Esophagus muscularis mucosa (tissue), 4 donors: ENCODE measurements at regions not wholly inside any gene's neighbourhood (a gene's known extent, or its start where the extent isn't known, plus 50 kb on each side); places are given as distances from the start of the nearest gene placed in this dataset.
"Not testable (repeated sequence)": the region's sequence is repeated elsewhere in the genome, so short reads cannot be mapped to it uniquely, and the experiment has no call there.

ENCODE experiments used
- DNase-seq: peaks from one replicate; pipeline ENCODE4 v3.0.0-alpha.2; 2017; ENCODE audit errors: extremely low spot score
- H3K27ac ChIP-seq, 4 donors: fragments of 200-600 bp; sonication (generic); replicated peaks in 1 of 4; 1 replicate in 3 of 4; 2 replicates in 1 of 4; pipeline ENCODE4 v1.5.1; 2016 to 2019; ENCODE audit warnings: mild to moderate bottlenecking in 1 of 4
- H3K27me3 ChIP-seq, 4 donors: fragments of 200-600 bp; sonication (generic); one replicate each; pipeline versions ENCODE4 v1.5.1 to v1.6.0; 2016 to 2019
- H3K36me3 ChIP-seq, 4 donors: fragments of 200-600 bp; sonication (generic); one replicate each; pipeline ENCODE4 v1.5.1; 2016 to 2019
- H3K4me1 ChIP-seq, 4 donors: fragments of 200-600 bp; sonication (generic); one replicate each; pipeline ENCODE4 v1.5.1; 2016 to 2019
- H3K4me3 ChIP-seq, 4 donors: fragments of 200-600 bp; sonication (generic); 1 replicate in 2 of 4; 2 replicates in 2 of 4; pipeline ENCODE4 v1.5.1; 2016 to 2019; ENCODE audit warnings: mild to moderate bottlenecking in 4 of 4, moderate library complexity in 1 of 4
- H3K9me3 ChIP-seq, 4 donors: fragments of 200-600 bp; sonication (generic); 1 replicate in 3 of 4; 2 replicates in 1 of 4; pipeline ENCODE4 v1.5.1; 2016 to 2019
- EP300 ChIP-seq: sonication (generic); formaldehyde crosslinking; IDR thresholded peaks from one replicate; pipeline ENCODE4 v1.6.1; 2017; ENCODE audit warnings: antibody characterized with exemption
- POLR2A ChIP-seq: fragments of 450-650 bp; IDR thresholded peaks from one replicate; pipeline ENCODE4 v1.6.1; 2017; ENCODE audit warnings: antibody characterized with exemption, moderate library complexity, mild to moderate bottlenecking, low read depth
- POLR2AphosphoS5 ChIP-seq, 2 donors: sonication (generic); formaldehyde crosslinking; IDR thresholded peaks; one replicate each; pipeline ENCODE4 v1.6.1; 2017; ENCODE audit warnings: antibody characterized with exemption in 2 of 2
- WGBS: methylation state at CpG from one replicate; pipeline ENCODE4 v1.1.5; 2018; 5-methylcytosine and 5-hydroxymethylcytosine counted together
- intact Hi-C: fragments of 100-400 bp; cut with DNase I; formaldehyde crosslinking; loops from one replicate; pipeline ENCODE4 v1.15.1; 2023
- TF ChIP-seq, protein P1 (sequence below), 3 experiments: fragments of 200-600 bp in 2 of 3; fragments of 450-650 bp in 1 of 3; sonication (generic) in 2 of 3; IDR thresholded peaks; one replicate each; pipeline ENCODE4 v1.5.1; 2017 to 2019; ENCODE audit warnings: antibody characterized with exemption in 3 of 3, mild to moderate bottlenecking in 2 of 3, moderate library complexity in 1 of 3

DNA sequence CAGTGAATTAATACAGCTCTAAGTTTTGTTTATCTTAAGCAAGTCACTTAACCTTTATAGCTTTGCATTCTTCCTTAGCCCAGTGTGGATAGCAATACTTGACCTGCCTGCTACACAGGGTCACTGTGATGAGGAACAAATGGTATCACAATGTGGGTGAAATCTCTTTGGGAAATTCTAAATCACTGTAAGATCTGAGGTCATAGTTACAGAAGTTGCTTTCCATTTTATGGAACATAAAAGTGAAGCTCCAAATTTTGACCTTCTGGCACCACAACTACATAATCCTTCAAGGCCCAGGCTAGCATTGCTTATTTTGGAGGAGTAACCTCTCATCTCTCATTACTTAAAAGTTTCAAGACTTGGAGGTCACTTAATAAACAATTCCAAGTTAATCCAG lies 227.7 kb downstream of the USP46 start:
- H3K9me3 ChIP-seq, result no peaks in the 10 kb centered on the region
- H3K4me3 ChIP-seq, result no peak overlapping the region
- intact Hi-C loops, result no loop called here
- no peak overlapping the region for H3K27ac ChIP-seq
- no peaks in the 10 kb centered on the region for H3K36me3 ChIP-seq
- no peak for TF ChIP-seq POLR2A
- TF ChIP-seq POLR2AphosphoS5 (IDR thresholded peaks at IDR 0.05), result no peak
- no peak for TF ChIP-seq EP300
- no peak for DNase-seq
- no peaks in the 10 kb centered on the region for H3K27me3 ChIP-seq
- H3K4me1 ChIP-seq, result no peaks in the 10 kb centered on the region

DNA sequence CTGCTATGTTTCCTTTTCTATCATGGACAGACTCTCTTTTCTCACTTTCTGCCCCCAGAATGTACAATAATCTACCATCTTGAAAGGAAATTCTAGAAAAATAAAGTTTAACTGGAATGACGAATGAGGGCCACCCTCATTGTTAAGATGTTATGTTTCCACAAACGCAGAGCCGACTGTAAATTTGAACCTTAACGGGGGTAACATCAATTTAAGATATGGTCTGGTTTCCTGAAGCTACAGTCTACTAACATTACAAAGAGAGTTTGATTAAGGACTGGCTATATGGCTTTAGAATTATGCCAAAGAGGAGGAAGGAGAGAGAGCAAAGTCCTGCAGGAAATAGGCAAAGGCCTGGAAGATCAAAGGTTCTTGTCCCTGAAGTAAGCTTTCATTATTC lies 227.2 kb downstream of the USP46 start:
- no peaks in the 10 kb centered on the region for H3K36me3 ChIP-seq
- TF ChIP-seq, protein P1, sequence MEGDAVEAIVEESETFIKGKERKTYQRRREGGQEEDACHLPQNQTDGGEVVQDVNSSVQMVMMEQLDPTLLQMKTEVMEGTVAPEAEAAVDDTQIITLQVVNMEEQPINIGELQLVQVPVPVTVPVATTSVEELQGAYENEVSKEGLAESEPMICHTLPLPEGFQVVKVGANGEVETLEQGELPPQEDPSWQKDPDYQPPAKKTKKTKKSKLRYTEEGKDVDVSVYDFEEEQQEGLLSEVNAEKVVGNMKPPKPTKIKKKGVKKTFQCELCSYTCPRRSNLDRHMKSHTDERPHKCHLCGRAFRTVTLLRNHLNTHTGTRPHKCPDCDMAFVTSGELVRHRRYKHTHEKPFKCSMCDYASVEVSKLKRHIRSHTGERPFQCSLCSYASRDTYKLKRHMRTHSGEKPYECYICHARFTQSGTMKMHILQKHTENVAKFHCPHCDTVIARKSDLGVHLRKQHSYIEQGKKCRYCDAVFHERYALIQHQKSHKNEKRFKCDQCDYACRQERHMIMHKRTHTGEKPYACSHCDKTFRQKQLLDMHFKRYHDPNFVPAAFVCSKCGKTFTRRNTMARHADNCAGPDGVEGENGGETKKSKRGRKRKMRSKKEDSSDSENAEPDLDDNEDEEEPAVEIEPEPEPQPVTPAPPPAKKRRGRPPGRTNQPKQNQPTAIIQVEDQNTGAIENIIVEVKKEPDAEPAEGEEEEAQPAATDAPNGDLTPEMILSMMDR (IDR thresholded peaks at IDR 0.05), result no peak
- TF ChIP-seq EP300 (no peak), POLR2AphosphoS5 (IDR thresholded peaks at IDR 0.05) (no peak)
- DNase-seq, result no peak
- no peaks in the 10 kb centered on the region for H3K4me1 ChIP-seq
- no peak overlapping the region for H3K4me3 ChIP-seq
- no peaks in the 10 kb centered on the region for H3K27me3 ChIP-seq
- no peaks in the 10 kb centered on the region for H3K9me3 ChIP-seq
- 78% methylated on average over 4 of the region's 4 CpGs for WGBS
- intact Hi-C loops, result no loop called here
- no peak overlapping the region for H3K27ac ChIP-seq

DNA sequence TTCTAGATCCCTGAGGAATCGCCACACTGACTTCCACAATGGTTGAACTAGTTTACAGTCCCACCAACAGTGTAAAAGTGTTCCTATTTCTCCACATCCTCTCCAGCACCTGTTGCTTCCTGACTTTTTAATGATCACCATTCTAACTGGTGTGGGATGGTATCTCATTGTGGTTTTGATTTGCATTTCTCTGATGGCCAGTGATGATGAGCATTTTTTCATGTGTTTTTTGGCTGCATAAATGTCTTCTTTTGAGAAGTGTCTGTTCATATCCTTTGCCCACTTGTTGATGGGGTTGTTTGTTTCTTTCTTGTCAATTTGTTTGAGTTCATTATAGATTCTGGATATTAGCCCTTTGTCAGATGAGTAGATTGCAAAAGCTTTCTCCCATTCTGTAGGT lies 216.6 kb downstream of the USP46 start:
- intact Hi-C loops, result not testable (repeated sequence)

DNA sequence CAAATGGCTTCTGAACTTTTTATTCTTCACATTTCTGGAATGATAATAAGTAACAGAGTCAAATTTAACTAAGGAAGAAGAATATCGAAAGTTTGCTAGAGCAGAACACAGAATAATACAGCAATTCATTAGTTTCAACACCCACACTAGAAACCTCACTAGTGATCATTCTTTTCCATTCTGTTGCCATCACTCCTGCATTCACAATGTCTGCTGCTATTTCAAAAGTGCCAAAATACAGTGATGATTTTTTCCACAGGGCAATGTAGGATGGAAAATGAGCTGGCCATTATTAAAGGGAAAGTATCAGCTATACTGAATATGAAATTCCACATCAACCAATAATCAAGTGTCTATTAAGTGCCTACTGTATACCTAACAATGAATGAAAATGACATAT lies 186.7 kb downstream of the USP46 start:
- H3K9me3 ChIP-seq, result no peaks in the 10 kb centered on the region

More for the DNA sequence above, 216.6 kb downstream of the USP46 start:
- not testable (repeated sequence) for H3K4me3 ChIP-seq, H3K9me3 ChIP-seq, H3K4me1 ChIP-seq, H3K27ac ChIP-seq, H3K36me3 ChIP-seq, DNase-seq, H3K27me3 ChIP-seq
- 100% methylated on average over 1 of the region's 1 CpG for WGBS

DNA sequence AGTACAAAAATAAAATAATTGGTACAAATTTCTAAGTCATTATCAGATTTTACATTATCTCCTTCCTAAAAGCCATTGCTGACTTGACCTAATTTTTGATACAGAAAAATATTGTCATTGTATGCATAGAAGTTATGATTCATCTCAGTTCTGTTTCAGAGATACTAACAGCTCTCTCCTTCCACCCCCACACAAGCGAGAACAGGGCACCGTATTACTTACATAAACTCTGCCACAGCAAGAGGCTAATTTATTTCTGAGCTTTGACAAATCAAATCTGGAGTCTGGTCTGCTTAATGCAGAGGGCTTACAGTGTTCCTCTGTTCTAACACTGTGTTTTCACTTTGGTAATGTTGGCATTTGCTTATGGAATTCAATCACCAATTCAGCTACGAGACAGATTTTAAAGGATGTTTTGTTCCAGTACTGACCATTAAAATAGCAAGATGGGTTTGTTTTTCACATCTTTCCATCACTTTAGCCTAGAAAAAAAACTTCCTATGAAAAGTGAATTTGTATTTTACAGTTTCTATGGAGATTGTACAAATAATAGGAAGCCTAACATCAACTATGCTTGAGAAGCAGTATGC lies 181.8 kb downstream of the USP46 start:
- TF ChIP-seq POLR2A, result no peak
- TF ChIP-seq POLR2AphosphoS5 (IDR thresholded peaks at IDR 0.05), result no peak
- no peak for TF ChIP-seq EP300
- TF ChIP-seq, protein P1 (IDR thresholded peaks at IDR 0.05), result no peak
- H3K27me3 ChIP-seq, result no peaks in the 10 kb centered on the region
- 36% methylated on average over 3 of the region's 3 CpGs for WGBS
- intact Hi-C loops, result no loop called here
- H3K27ac ChIP-seq, result no peak overlapping the region
- DNase-seq, result no peak
- H3K36me3 ChIP-seq, result no peaks in the 10 kb centered on the region
- no peaks in the 10 kb centered on the region for H3K4me1 ChIP-seq
- no peaks in the 10 kb centered on the region for H3K9me3 ChIP-seq
- no peak overlapping the region for H3K4me3 ChIP-seq

More for the DNA sequence above, 186.7 kb downstream of the USP46 start:
- no peak for TF ChIP-seq POLR2AphosphoS5 (IDR thresholded peaks at IDR 0.05)
- TF ChIP-seq EP300, result no peak
- TF ChIP-seq, protein P1 (IDR thresholded peaks at IDR 0.05), result no peak
- no peak for TF ChIP-seq POLR2A
- H3K27me3 ChIP-seq, result no peaks in the 10 kb centered on the region
- H3K36me3 ChIP-seq, result no peaks in the 10 kb centered on the region
- no peak overlapping the region for H3K27ac ChIP-seq
- no peak for DNase-seq
- intact Hi-C loops, result no loop called here
- no peaks in the 10 kb centered on the region for H3K4me1 ChIP-seq
- H3K4me3 ChIP-seq, result no peak overlapping the region
- 72% methylated on average over 1 of the region's 1 CpG for WGBS

DNA sequence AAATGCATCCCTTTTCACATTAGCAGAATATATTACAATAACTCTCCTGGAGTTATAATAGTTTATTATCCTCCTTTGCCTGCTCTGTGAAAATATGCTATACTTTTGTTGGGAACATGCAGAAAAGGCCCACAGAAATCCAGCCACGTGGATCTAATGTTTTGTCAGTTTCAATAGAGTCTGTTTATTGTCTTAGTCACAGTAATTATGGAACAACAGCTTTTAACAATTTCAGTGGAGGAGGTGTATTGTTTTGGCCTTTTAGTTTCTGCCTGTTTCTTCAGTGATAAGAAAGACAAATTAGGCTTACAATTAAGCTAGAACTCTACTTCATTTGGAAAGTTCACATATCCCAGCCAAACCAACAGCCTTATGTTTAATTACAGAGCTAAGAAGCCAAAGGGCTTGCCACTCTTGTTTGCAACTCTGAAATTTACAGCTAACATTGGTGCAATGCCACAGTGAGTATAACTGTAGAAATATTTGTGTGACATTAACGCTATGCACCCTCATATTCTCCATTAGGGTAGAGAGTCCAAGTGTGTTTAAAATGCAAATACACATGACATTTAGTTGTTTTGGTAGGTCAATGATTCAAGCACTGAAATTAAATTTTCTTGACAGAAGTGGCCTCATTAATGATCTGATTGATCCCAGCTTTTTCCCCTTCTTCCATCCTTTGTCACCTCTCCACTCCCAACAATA lies 175.8 kb downstream of the USP46 start:
- H3K4me3 ChIP-seq, result no peak overlapping the region
- no peak overlapping the region for H3K27ac ChIP-seq
- H3K36me3 ChIP-seq, result no peaks in the 10 kb centered on the region
- H3K4me1 ChIP-seq, result no peaks in the 10 kb centered on the region
- TF ChIP-seq POLR2A, result no peak
- TF ChIP-seq EP300, result no peak
- TF ChIP-seq POLR2AphosphoS5 (IDR thresholded peaks at IDR 0.05), result no peak
- TF ChIP-seq, protein P1 (IDR thresholded peaks at IDR 0.05), result no peak
- H3K27me3 ChIP-seq, result no peaks in the 10 kb centered on the region
- H3K9me3 ChIP-seq, result no peaks in the 10 kb centered on the region
- DNase-seq, result no peak
- 52% methylated on average over 2 of the region's 2 CpGs for WGBS
- intact Hi-C loops, result no loop called here
